ENCODE measurements at regions not wholly inside any gene's neighbourhood (a gene's known extent, or its start where the extent isn't known, plus 50 kb on each side); places are given as distances from the start of the nearest gene placed in this dataset.
"Not testable (repeated sequence)": the region's sequence is repeated elsewhere in the genome, so short reads cannot be mapped to it uniquely, and the experiment has no call there.

DNA sequence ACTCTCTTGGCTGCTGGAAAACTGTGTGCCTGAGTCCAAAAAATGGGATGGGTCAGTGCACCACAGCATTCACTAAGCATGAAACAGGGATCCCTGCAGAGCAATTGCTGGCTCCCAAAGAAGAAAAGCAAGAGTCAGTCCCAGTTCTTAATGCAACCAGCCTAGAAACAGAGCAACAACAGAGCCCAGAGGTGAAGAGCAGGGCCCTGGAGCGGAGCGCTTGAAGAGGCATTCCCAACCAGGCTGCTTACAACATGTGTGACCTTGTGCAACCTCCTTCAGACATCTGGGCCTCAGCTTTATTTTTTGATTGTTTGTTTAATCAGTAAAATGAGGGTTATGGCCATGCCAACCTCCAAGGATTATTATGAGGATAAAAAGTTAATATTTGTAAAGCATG is 543.7 kb upstream of the COBL start:
- Mint-ChIP-seq H3K27ac (ENCODE audit: unreplicated experiment) (no peak overlapping the region), H3K9me3 (ENCODE audit: unreplicated experiment) (no peaks in the 10 kb centered on the region), H3K36me3 (ENCODE audit: low read depth, unreplicated experiment) (no peaks in the 10 kb centered on the region), H3K27me3 (ENCODE audit: low read depth, unreplicated experiment) (no peaks in the 10 kb centered on the region), H3K4me3 (ENCODE audit: unreplicated experiment) (no peak overlapping the region), H3K4me1 (ENCODE audit: low read depth, unreplicated experiment) (no peaks in the 10 kb centered on the region)
- no peaks in the 10 kb centered on the region for H3K4me1 ChIP-seq (ENCODE audit: insufficient read depth, low read length)
- H3K4me2 ChIP-seq (ENCODE audit: low read length), result no peak overlapping the region
- DNase-seq (ENCODE audit: low read depth) (no peak), FAIRE-seq (no peak)
- H3K9ac ChIP-seq (ENCODE audit: low read length), result no peak overlapping the region
- H3K4me3 ChIP-seq (ENCODE audit: insufficient read depth, low read depth, low read length), result no peak overlapping the region
- no peaks in the 10 kb centered on the region for H3K27me3 ChIP-seq (ENCODE audit: insufficient read depth, low read length)
- H4K20me1 ChIP-seq (ENCODE audit: insufficient read depth, low read length), result no peaks in the 10 kb centered on the region
- H2AFZ ChIP-seq (ENCODE audit: low read depth, low read length), result no peak overlapping the region
- TF ChIP-seq, protein P1, sequence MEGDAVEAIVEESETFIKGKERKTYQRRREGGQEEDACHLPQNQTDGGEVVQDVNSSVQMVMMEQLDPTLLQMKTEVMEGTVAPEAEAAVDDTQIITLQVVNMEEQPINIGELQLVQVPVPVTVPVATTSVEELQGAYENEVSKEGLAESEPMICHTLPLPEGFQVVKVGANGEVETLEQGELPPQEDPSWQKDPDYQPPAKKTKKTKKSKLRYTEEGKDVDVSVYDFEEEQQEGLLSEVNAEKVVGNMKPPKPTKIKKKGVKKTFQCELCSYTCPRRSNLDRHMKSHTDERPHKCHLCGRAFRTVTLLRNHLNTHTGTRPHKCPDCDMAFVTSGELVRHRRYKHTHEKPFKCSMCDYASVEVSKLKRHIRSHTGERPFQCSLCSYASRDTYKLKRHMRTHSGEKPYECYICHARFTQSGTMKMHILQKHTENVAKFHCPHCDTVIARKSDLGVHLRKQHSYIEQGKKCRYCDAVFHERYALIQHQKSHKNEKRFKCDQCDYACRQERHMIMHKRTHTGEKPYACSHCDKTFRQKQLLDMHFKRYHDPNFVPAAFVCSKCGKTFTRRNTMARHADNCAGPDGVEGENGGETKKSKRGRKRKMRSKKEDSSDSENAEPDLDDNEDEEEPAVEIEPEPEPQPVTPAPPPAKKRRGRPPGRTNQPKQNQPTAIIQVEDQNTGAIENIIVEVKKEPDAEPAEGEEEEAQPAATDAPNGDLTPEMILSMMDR (IDR thresholded peaks at IDR 0.05; ENCODE audit: insufficient read depth, low read depth, low read length), result no peak
- TF ChIP-seq EZH2 (IDR thresholded peaks at IDR 0.05; ENCODE audit: insufficient read depth, low read length), result no peak
- H3K9me3 ChIP-seq (ENCODE audit: insufficient read depth, low read depth, low read length), result peaks cover 2% of the 10 kb centered on the region
- H3K79me2 ChIP-seq (ENCODE audit: insufficient read depth, low read length), result no peaks in the 10 kb centered on the region
- no peaks in the 10 kb centered on the region for H3K36me3 ChIP-seq (ENCODE audit: insufficient read depth, low read length)
- no peak overlapping the region for H3K27ac ChIP-seq (ENCODE audit: low read depth, low read length)

DNA sequence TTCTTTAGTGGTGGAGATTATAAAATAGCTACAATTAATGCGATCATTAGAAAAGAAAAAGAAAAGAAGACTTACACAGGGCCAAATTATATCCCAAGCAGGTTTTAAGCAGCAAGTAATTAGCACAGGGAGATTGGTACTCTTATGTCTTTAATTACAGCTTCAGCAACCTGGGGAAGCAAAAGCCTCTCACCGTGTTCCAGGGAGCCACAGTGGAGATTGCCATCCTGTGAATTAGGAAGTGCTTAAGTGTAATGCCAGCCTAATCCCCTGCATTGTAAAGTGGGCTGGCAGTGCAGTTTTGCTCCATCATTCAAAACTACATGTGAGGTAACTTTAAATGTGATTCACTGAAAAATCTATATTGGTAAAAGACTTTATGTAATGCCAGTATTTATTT is 533.5 kb upstream of the COBL start:
- H3K36me3 Mint-ChIP-seq (ENCODE audit: low read depth, unreplicated experiment), result no peaks in the 10 kb centered on the region
- H3K4me1 ChIP-seq (ENCODE audit: insufficient read depth, low read length), result no peaks in the 10 kb centered on the region
- no peak for FAIRE-seq

DNA sequence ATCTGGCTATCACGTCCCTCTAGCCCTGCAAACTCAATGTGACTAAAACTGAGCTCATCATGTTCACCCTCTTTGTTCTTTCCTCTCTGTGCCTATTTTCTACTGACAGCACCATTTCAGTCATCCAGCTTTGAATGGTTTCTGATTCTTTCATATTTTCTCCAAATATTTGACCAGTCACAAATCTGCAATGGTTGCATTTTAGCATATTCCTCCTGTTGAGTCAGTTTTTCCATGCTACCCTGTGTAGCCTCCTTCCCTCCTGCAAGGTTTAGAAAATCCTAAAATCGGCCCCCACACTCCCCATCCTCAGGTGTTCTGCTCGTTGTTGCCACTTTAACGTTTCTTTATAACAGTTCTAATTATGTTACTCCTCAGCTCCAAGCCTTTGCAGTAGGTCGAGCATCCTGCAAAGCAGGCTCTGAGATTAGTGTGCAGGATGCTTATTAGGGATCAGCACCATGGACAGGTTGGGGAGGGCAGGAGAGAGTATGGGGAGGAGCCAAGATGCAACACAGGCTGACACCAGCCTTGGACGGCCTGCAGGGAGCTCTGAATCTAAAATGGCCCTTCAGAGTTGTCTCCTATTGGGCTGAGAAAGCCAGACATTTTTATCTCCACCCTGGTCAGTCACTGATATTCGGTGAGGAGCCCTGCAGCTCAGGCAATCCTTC is 531.0 kb upstream of the COBL start:
- no peaks in the 10 kb centered on the region for H3K36me3 Mint-ChIP-seq (ENCODE audit: low read depth, unreplicated experiment)
- H3K27ac ChIP-seq (ENCODE audit: low read depth, low read length), result no peak overlapping the region
- no peaks in the 10 kb centered on the region for H3K4me1 ChIP-seq (ENCODE audit: insufficient read depth, low read length)
- no peak overlapping the region for H3K9ac ChIP-seq (ENCODE audit: low read length)
- H3K9me3 ChIP-seq (ENCODE audit: insufficient read depth, low read depth, low read length), result peaks cover 3% of the 10 kb centered on the region
- DNase-seq (ENCODE audit: low read depth) (no peak), FAIRE-seq (no peak)
- H4K20me1 ChIP-seq (ENCODE audit: insufficient read depth, low read length), result no peaks in the 10 kb centered on the region
- no peaks in the 10 kb centered on the region for H3K36me3 ChIP-seq (ENCODE audit: insufficient read depth, low read length)
- peaks cover 2% of the 10 kb centered on the region for H3K27me3 Mint-ChIP-seq (ENCODE audit: low read depth, unreplicated experiment)
- no peak overlapping the region for H3K4me2 ChIP-seq (ENCODE audit: low read length)
- H3K9me3 Mint-ChIP-seq (ENCODE audit: unreplicated experiment), result peaks cover 2% of the 10 kb centered on the region
- H2AFZ ChIP-seq (ENCODE audit: low read depth, low read length), result no peak overlapping the region
- no peaks in the 10 kb centered on the region for H3K79me2 ChIP-seq (ENCODE audit: insufficient read depth, low read length)
- TF ChIP-seq EZH2 (IDR thresholded peaks at IDR 0.05; ENCODE audit: insufficient read depth, low read length), result no peak
- TF ChIP-seq, protein P1 (IDR thresholded peaks at IDR 0.05; ENCODE audit: insufficient read depth, low read depth, low read length), result no peak
- H3K27ac Mint-ChIP-seq (ENCODE audit: unreplicated experiment), result no peak overlapping the region
- no peak overlapping the region for H3K4me3 Mint-ChIP-seq (ENCODE audit: unreplicated experiment)
- H3K4me3 ChIP-seq (ENCODE audit: insufficient read depth, low read depth, low read length), result no peak overlapping the region
- no peaks in the 10 kb centered on the region for H3K4me1 Mint-ChIP-seq (ENCODE audit: low read depth, unreplicated experiment)
- no peaks in the 10 kb centered on the region for H3K27me3 ChIP-seq (ENCODE audit: insufficient read depth, low read length)

More for the DNA sequence above, 533.5 kb upstream of the COBL start:
- TF ChIP-seq, protein P1 (IDR thresholded peaks at IDR 0.05; ENCODE audit: insufficient read depth, low read depth, low read length), result no peak
- no peak for TF ChIP-seq EZH2 (IDR thresholded peaks at IDR 0.05; ENCODE audit: insufficient read depth, low read length)
- H2AFZ ChIP-seq (ENCODE audit: low read depth, low read length), result no peak overlapping the region
- no peak overlapping the region for H3K4me2 ChIP-seq (ENCODE audit: low read length)
- H4K20me1 ChIP-seq (ENCODE audit: insufficient read depth, low read length), result no peaks in the 10 kb centered on the region
- H3K9me3 Mint-ChIP-seq (ENCODE audit: unreplicated experiment), result peaks cover 2% of the 10 kb centered on the region
- H3K4me1 Mint-ChIP-seq (ENCODE audit: low read depth, unreplicated experiment), result no peaks in the 10 kb centered on the region
- no peak overlapping the region for H3K9ac ChIP-seq (ENCODE audit: low read length)
- no peaks in the 10 kb centered on the region for H3K9me3 ChIP-seq (ENCODE audit: insufficient read depth, low read depth, low read length)
- no peaks in the 10 kb centered on the region for H3K79me2 ChIP-seq (ENCODE audit: insufficient read depth, low read length)
- peaks cover 2% of the 10 kb centered on the region for H3K27me3 Mint-ChIP-seq (ENCODE audit: low read depth, unreplicated experiment)
- H3K27me3 ChIP-seq (ENCODE audit: insufficient read depth, low read length), result no peaks in the 10 kb centered on the region
- H3K36me3 ChIP-seq (ENCODE audit: insufficient read depth, low read length), result no peaks in the 10 kb centered on the region
- no peak overlapping the region for H3K4me3 ChIP-seq (ENCODE audit: insufficient read depth, low read depth, low read length)
- no peak for DNase-seq (ENCODE audit: low read depth)
- H3K27ac ChIP-seq (ENCODE audit: low read depth, low read length), result no peak overlapping the region
- H3K27ac Mint-ChIP-seq (ENCODE audit: unreplicated experiment), result no peak overlapping the region
- no peak overlapping the region for H3K4me3 Mint-ChIP-seq (ENCODE audit: unreplicated experiment)

DNA sequence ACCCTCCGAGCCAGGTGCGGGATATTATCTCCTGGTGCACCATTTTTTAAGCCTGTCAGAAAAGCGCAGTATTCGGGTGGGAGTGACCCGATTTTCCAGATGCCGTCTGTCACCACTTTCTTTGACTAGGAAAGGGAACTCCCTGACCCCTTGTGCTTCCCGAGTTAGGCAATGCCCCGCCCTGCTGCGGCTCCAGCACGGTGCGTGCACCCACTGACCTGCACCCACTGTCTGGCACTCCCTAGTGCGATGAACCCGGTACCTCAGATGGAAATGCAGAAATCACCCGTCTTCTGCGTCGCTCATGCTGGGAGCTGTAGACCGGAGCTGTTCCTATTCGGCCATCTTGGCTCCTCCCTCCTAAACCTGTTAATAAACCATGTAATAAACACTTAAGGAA is 522.5 kb upstream of the COBL start:
- DNase-seq (ENCODE audit: low read depth); H2AFZ ChIP-seq (ENCODE audit: low read depth, low read length); H3K4me2 ChIP-seq (ENCODE audit: low read length); H3K9me3 Mint-ChIP-seq (ENCODE audit: unreplicated experiment); H3K27ac ChIP-seq (ENCODE audit: low read depth, low read length); H3K36me3 ChIP-seq (ENCODE audit: insufficient read depth, low read length); H3K79me2 ChIP-seq (ENCODE audit: insufficient read depth, low read length); H3K27ac Mint-ChIP-seq (ENCODE audit: unreplicated experiment); H4K20me1 ChIP-seq (ENCODE audit: insufficient read depth, low read length); H3K9ac ChIP-seq (ENCODE audit: low read length); H3K9me3 ChIP-seq (ENCODE audit: insufficient read depth, low read depth, low read length); H3K27me3 Mint-ChIP-seq (ENCODE audit: low read depth, unreplicated experiment); H3K4me1 Mint-ChIP-seq (ENCODE audit: low read depth, unreplicated experiment); H3K36me3 Mint-ChIP-seq (ENCODE audit: low read depth, unreplicated experiment); H3K4me3 ChIP-seq (ENCODE audit: insufficient read depth, low read depth, low read length); H3K4me3 Mint-ChIP-seq (ENCODE audit: unreplicated experiment); H3K4me1 ChIP-seq (ENCODE audit: insufficient read depth, low read length); FAIRE-seq; H3K27me3 ChIP-seq (ENCODE audit: insufficient read depth, low read length): not testable (repeated sequence)

Data from astrocyte (in vitro differentiated cells and primary cell).